ENCODE measurements at regions not wholly inside any gene's neighbourhood (a gene's known extent, or its start where the extent isn't known, plus 50 kb on each side); places are given as distances from the start of the nearest gene placed in this dataset.

DNA sequence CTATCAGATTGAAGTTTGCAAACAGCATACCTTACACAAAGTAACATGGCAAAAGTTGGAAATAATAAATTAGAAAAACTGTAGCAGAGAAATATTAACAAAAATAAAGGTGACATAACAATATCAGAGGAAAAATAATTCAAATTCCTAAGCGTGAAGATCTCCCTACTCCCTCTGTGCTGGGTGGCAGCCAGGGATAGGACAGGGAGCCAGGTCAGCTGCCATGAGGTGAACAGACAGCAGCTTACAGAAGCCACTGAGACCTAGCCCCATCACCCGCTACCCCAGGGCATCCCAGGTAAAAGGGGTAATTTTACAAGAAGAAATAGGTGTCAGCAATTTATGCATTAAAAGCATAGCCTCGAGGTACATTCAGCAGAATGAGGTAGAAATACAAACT, 423.8 kb upstream of the HS6ST1 start:
- no peak for TF ChIP-seq POLR2A (IDR thresholded peaks at IDR 0.05)
- TF ChIP-seq, protein P1, sequence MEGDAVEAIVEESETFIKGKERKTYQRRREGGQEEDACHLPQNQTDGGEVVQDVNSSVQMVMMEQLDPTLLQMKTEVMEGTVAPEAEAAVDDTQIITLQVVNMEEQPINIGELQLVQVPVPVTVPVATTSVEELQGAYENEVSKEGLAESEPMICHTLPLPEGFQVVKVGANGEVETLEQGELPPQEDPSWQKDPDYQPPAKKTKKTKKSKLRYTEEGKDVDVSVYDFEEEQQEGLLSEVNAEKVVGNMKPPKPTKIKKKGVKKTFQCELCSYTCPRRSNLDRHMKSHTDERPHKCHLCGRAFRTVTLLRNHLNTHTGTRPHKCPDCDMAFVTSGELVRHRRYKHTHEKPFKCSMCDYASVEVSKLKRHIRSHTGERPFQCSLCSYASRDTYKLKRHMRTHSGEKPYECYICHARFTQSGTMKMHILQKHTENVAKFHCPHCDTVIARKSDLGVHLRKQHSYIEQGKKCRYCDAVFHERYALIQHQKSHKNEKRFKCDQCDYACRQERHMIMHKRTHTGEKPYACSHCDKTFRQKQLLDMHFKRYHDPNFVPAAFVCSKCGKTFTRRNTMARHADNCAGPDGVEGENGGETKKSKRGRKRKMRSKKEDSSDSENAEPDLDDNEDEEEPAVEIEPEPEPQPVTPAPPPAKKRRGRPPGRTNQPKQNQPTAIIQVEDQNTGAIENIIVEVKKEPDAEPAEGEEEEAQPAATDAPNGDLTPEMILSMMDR (IDR thresholded peaks at IDR 0.05): no peak
- H3K4me1 ChIP-seq: no peaks in the 10 kb centered on the region
- intact Hi-C loops (cut with DNase I): no loop called here

DNA sequence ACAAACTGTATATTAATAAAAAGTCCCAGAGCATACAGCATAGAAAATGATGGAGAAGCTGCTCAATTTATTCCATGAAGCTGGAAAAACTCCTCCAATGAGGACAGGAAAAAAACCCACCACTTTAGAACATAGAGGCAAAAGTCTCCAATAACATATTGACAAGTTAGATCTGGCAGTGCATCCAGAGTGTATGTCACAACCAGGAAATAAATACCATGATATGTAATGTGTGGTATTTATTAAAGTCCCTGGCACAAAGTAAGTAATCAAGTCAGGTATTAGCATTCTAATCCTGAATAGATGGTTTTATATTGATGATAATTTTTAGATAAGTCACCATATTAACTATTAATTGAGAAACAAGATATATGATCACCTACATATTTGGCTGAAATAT, 427.3 kb upstream of the HS6ST1 start:
- Histone ChIP-seq H3K4me3 (replicated peaks in 1 of 3) (no peak overlapping the region), H3K36me3 (no peaks in the 10 kb centered on the region), H3K9me3 (no peaks in the 10 kb centered on the region), H3K4me1 (peaks cover 6% of the 10 kb centered on the region in 2 donors), H3K27ac (no peak overlapping the region), H3K27me3 (no peaks in the 10 kb centered on the region)
- TF ChIP-seq POLR2A (IDR thresholded peaks at IDR 0.05): no peak
- TF ChIP-seq, protein P1 (IDR thresholded peaks at IDR 0.05): no peak
- DNase-seq: no peak
- intact Hi-C loops (cut with DNase I): no loop called here

More for the DNA sequence above, 423.8 kb upstream of the HS6ST1 start:
- Histone ChIP-seq H3K36me3 (no peaks in the 10 kb centered on the region), H3K9me3 (no peaks in the 10 kb centered on the region), H3K27ac (no peak overlapping the region), H3K4me3 (replicated peaks in 1 of 3) (no peak overlapping the region), H3K27me3 (no peaks in the 10 kb centered on the region)
- DNase-seq: no peak
- WGBS, 2 donors: 81 to 91% methylated on average over 3 of the region's 3 CpGs

DNA sequence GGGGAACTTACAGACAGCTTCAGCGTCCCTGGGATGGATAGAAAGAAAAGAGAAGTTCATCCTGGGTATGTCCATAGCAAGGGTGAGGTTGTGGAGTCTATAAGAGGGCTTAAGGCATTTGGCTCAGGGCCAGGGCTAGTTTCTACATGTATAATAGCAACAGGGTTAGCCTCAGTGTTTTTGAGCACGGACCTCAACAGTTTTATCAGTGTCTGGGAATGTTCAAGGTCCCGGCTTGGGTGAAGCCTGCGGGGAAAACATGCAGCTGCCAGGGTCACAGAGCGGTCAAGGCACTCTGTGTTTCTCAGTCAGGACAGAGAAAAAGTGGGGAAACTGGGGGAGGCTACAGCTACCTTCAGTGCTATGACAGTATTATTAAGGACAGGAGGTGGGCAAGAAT, 427.7 kb upstream of the HS6ST1 start:
- TF ChIP-seq, protein P1 (IDR thresholded peaks at IDR 0.05): no peak
- H3K27me3 ChIP-seq: no peaks in the 10 kb centered on the region
- intact Hi-C loops (cut with DNase I): no loop called here
- no peak overlapping the region for H3K27ac ChIP-seq
- no peaks in the 10 kb centered on the region for H3K9me3 ChIP-seq
- DNase-seq: no peak
- WGBS, 2 donors: 70 to 76% methylated on average over 5 of the region's 5 CpGs
- no peaks in the 10 kb centered on the region for H3K36me3 ChIP-seq
- no peak overlapping the region for H3K4me3 ChIP-seq (replicated peaks in 1 of 3)
- H3K4me1 ChIP-seq: peaks cover 9 to 10% of the 10 kb centered on the region in 2 donors

DNA sequence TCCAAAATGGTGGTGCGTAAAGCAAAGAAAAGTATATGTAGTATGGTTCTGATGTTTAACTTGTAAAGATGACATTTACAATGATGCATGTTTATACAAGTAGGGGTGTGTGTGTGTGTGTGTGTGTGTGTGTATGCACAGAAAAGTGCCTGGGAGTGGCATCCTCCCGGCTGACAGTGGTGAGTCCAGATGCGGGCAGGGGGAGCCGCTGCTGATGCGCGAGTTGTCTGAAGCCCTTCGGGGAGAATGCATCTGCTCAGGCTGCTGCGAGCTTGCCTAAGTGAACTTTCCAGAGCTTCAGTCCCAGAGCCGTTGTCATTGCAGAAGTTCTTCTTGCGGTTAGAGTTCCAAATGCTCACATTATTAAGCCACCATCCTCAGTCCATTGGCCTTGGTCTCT, 429.7 kb upstream of the HS6ST1 start:
- peaks cover 23 to 25% of the 10 kb centered on the region in 2 donors for H3K4me1 ChIP-seq
- no peaks in the 10 kb centered on the region for H3K36me3 ChIP-seq
- 95 to 96% methylated on average over 10 of the region's 10 CpGs for WGBS, 2 donors
- intact Hi-C loops (cut with DNase I): no loop called here
- no peaks in the 10 kb centered on the region for H3K27me3 ChIP-seq
- H3K9me3 ChIP-seq: no peaks in the 10 kb centered on the region
- no peak overlapping the region for H3K4me3 ChIP-seq (replicated peaks in 1 of 3)
- no peak for TF ChIP-seq POLR2A (IDR thresholded peaks at IDR 0.05)
- TF ChIP-seq, protein P1 (IDR thresholded peaks at IDR 0.05): no peak
- DNase-seq: no peak
- H3K27ac ChIP-seq: no peak overlapping the region

DNA sequence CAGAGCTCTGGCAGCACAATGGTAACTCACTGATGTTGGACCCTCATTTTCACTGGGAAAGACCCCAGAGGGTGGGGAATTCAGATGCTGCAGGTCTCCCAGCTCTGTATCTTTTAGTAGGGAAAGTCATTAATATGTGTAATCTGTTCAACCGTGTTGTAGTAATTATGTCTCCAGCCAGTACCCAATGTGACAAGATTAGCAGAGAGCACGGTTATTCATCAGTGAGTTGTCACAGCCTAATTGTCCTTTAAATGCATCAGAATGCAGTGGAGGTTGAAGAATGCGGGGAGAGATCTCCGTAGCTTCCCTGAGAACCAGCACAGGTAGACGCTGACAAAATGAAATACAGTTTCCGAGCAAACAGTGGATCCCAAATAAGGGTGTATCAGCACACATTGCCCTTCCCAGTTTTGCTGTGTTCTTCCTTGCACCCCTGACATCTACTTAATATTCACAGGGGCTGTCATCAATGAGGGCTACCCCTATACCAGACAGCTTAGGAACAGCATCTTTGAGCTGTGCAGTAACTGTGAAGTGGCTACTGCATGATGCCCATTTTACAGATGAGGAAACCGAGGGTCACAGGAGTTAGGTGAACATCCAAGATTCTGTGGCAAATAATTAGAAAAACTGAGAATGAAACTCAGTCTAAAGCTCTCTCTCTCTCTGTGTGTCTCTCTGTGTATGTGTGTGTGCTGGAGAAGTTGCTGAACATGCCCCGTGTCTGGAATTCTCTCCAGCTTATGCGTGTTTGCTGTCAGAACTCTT, 430.4 kb upstream of the HS6ST1 start:
- H3K4me1 ChIP-seq: peaks cover 23 to 26% of the 10 kb centered on the region in 2 donors
- H3K9me3 ChIP-seq: no peaks in the 10 kb centered on the region
- TF ChIP-seq POLR2A (IDR thresholded peaks at IDR 0.05): no peak
- TF ChIP-seq, protein P1 (IDR thresholded peaks at IDR 0.05): no peak
- DNase-seq: no peak
- WGBS, 2 donors: 91 to 93% methylated on average over 9 of the region's 9 CpGs
- intact Hi-C loops (cut with DNase I): no loop called here
- no peaks in the 10 kb centered on the region for H3K36me3 ChIP-seq
- no peak overlapping the region for H3K27ac ChIP-seq
- H3K27me3 ChIP-seq: no peaks in the 10 kb centered on the region
- no peak overlapping the region for H3K4me3 ChIP-seq (replicated peaks in 1 of 3)

All from thyroid gland (tissue), 4 donors.